NCI-H146 treated with DMSO at 0.1 percent for 48 hours (cell line): ENCODE measurements at regions not wholly inside any gene's neighbourhood (a gene's known extent, or its start where the extent isn't known, plus 50 kb on each side); places are given as distances from the start of the nearest gene placed in this dataset.

Source experiments
- DNase-seq: peaks from one replicate; lab custom pipeline; 2025; ENCODE audit not compliant: unreplicated experiment; lab: John Stamatoyannopoulos, UW

DNA sequence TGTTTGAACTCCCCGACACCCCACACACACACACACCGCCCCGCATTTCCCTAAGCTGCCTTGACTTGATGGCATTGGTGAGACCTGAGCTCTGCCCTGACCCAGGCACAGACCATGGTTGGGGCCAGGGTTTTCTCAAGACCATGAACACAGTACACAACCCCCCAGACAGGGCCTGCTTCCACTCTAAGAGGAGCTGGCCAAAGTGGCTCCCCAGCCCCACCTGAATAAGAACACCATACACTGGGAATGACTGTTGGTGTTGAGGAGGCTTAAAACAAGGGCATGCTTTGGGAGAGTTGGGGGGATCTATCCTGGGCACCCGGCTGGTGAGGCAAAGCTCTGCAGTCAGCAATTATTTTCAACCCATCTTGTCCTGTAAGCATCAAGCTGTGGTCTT is 77.6 kb upstream of the SYT6 start:
- no peak for DNase-seq

DNA sequence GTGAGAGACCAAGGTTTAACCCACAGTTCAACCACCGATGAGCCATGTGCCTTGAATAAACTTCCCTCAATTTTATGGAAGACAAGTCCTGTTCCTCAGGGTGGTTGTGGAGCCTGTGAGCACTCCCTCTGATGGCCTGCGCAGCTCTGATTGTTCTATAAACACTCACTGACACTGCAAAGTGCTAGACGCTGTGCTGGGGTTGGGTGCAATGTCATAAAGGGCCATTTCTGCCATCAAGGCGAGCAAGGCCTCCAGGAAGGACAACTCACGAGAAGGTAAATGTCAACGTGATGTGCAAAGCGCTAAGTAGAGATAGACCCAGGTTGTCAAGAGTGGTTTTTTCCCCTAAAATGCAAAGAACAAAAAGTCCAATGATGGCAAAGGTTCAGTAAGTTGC is 75.7 kb upstream of the SYT6 start:
- no peak for DNase-seq

DNA sequence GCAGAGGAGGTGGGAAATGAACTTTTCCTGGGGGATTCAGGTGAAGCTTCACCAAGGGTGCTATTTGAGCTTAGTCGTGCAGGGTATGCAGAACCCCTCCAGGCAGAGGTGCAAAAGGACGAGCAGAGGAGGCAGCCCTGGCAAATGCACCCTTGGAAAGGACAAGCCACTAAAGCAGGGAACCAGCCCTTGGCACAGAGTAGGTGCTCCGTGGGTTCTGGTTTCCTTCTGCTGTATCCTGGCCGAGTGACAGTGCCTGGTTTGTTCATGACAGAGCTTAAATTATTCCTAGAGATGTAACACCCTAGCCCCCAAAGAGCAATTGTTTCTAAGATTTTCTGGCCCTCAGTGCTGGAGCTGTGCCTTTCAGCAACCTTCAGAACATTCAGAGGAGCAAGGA is 73.4 kb upstream of the SYT6 start:
- no peak for DNase-seq

DNA sequence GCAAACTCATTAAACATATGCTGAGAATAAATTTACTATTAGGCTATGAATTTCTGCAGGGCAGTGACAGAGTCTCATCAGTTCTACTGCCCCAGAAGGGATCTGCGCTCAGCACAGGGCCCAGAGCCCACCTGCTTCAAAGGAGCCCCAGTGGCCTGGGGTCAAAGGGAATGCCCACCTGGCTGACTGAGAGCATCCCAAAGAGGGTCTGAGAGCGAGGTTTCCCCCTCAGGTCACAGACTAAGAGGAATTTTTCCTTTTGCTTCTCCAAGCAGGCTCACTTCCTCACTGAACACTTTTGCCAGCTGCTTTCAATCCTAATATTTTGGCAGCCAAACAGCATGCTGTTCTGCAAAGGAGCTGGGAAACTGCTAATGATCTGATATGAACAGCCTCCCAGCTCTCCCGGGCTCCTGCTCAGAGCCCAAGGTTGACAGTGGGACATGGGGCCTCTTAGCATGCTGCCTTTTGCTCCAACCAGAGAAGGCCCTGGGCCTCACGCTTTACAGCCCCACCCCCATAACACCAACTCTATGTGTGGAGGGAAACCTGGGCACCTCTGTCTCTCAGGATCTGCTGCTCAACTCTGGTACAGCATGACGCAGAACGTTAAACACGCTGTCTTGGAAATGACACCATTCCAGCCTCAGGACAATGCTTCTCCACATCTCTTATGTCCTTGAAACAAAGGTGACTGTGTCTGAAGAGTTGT is 70.7 kb upstream of the SYT6 start:
- DNase-seq, result no peak

DNA sequence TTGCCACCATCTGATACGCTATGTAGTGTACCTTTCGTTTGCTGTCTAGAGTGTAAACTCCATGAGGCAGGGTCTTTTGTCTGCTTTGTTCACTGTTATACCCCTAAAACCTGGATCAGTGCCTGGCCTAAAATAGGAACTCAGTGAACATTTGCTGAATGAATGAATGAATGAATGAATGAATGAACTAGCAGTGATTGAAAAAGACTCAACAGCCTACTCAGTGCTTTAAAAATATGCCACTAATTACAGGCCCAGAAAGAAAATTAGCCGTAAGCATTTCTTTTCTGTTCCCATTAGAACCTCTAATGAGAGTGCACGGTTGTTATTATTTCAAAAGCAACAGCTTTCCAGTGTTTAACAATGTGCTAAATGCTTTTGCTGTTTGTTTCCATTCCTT is 69.3 kb upstream of the SYT6 start:
- no peak for DNase-seq

DNA sequence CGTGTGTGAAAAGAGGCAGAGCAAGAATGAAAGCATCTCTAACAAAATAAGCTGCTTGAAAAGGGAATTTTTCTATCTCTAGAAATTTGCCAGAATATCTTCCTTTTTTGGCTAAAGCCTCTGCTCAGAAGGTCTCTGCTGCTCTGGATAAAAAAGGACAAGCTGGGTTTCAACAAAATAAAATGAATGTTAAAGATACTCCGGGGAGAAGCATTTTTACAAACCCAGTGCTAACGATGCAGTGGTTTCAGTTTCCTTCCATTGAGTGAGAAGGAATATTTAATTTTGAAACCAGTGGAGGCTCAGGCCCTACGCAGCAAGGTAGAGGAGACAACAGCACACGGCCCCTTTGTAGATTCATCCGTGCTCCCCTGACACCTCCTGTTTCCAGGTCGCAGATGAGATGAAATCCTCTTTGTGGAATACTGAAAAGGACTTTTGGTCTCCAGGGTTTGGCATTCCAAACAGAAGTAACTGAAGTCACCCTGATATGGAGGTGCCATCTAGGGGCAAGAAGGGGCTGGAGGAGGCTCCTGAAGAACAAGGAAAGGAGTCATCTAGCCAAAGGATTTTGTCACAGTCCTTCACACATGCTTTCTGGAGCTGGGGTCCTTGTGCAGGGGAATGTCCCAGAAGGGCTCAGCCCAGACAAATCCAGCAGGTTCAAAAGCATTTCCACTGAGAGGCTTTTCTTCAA is 65.7 kb upstream of the SYT6 start:
- DNase-seq, result no peak

DNA sequence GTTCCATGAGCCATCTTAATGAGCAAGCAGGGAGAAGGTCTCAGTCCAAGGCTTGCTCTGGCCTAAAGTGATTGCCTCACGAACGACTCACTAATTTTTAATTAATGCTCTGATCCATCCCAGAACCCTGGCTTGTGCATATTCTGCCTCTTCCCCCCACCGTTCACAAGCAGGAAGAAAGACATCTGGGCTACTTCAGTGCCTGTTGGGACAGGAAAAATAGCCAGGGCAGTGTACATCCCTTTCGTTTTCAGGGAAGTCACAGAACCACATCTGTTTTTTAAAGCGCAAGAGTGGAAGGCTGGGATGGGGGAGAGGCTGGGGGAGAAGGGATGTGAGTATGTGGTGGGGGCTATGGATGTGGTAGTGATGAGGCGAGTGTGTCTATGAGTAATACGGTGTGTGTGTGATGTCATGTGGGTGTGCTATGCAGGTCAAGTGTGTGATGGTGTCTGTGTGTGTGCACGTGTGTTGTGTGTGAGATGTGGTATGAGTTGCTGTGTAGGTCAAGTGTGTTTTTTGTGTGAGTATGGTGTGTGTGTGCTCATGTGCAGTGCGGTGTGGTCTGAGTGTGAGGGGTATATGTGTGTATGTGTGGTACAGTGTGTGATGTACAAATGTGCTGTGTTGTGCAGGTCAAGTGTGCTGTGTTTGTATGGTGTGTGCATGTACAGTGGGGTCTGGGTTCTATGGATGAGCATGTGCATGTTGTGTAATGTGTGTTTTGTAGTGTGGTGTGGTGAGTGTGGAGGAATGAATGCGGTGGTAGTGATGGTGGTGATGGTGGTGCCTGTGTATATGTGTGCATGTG is 64.9 kb upstream of the SYT6 start:
- no peak for DNase-seq

DNA sequence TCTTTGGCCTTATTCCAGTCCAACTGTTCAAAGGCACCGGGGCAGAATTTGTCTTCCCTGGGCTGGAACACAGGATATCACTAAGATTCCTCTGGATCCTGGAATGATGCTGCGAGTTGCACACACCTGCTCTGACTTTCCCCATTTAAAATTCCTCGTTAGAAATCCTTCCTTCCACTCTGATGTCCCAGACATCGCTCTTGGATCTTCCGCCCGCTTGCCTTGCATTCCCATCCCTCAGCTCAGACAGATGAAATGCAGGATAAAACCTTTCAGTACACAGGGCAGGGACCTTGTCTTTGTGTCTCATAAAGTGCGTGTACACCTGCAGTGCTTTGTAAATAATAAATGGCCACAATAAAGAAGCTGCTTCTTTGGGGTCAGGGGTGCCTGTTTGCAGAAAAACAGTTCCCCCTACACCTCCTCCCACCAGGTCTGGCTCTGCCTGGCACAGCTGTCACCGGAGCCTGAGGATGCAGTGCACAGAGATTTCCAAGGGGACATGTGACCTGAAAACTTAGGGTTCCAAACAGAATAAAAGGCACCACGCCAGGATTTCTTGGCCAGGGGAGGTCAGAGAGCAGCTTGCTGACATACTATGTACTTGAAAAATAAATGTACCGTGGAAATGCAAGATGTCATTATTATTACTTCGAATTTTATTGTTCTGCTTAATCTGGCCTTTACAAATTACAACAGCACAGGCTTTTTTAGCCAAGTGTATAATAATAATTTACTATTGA is 62.9 kb upstream of the SYT6 start:
- no peak for DNase-seq

DNA sequence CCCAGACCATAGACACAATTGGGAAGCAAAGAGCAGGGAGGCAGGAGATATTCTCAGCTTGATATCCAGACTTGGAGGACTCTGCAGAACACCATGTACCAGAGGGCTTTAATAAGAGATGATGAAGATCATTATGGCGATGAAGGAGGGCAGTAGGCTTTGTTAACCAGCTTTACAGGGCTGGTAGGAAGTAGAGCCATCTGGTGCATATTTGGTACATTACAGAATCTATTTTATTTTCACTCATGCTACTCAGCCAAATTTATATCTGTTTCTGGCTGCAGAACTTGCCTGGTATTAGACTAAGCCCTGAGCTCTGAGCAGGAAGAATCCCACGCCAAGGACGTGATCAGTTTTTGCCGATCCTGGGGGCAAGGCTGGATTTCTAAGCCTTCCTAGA is 61.8 kb upstream of the SYT6 start:
- DNase-seq, result no peak

DNA sequence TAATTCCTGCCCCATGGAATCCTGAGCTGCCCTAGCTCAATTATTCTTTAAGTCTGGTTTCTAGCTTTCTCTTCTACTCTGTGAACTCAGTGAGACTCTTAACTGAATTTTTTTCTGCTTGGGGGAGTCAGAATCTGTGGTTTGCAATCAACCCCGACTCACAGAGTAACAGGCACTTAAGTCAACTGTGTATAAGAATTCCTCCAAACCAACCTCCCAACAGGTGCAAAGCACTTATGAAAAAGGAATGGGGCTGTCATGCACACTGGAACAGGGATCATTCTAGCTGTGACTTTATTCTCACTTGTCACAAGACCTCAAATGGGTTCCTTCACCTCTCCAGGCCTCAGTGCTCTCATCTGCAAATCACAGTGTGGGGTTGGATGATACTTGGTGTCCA is 60.3 kb upstream of the SYT6 start:
- DNase-seq, result no peak

DNA sequence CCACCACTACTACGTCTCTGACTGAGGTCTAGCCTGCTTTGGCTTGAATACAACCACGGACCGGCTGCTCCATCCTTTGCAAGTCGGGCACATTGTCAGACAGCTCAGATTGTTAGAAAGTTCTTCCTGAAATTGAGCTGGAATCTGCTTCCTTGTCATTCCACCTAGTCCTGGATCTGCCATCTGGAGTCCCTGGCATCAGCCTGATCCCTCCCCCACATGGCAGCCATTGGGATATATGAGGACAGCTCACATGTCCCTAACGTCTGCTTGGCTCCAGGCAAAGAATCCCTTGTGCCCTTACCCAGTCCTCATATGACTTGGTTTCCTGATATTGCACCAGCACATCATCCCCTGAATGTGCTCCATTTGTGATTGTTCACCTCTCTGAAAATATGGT is 56.3 kb upstream of the SYT6 start:
- no peak for DNase-seq

DNA sequence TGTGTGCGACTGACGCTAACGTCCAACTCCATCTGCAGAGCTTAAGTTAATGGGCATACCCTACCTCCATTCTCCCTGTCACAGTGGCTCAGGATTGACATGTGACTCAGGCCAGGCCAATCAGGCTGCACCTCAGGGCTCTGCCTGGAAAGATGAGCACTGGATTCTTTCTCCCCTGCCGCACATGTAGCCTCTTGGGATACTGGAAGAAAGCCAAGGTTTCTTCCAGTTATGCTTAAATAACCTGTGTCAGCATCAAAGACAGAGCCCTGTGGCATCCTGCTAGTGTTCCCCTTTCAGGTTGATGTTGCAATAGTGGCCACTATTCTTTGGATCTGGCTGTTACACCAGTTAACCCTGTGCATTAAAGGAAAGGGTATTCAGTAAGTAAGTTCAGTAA is 55.0 kb upstream of the SYT6 start:
- no peak for DNase-seq

DNA sequence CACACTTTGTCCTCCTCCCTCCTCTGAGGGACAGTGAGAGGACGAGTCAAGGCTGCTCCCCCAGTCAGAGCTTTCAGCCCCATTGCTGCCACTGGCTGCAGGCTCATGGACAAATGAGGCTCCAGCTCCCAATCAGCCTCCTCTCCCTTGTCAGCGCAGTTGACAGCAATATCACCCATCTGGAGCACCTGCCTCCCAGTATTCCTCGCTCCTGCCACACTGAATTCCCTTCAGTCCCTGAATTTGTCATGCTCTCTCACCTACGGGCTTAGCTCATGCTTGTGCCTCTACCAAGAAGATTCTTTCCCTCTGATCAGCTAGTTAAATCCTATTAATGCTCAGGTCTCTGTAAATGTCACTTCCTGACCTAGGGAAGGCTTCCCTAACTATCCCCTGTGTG is 54.4 kb upstream of the SYT6 start:
- DNase-seq, result no peak

DNA sequence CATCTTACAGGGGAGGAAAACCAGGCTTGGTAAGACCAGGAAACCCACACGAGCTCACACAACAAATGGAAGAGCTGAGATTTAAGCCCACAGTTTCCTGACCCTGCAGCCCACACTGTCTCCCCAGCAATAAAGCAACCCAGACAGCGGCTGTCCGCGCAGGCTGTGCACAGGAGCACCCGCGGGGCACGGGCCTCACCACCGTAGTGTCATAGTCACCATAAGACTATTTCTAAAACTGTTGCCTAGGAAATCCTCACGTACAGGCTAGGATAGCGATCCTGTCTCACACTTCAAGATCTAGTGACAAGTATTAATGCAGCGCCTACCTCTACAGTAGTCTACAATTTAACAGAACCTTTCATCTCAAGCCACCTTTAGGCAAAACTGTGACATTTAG is 54.0 kb upstream of the SYT6 start:
- no peak for DNase-seq

DNA sequence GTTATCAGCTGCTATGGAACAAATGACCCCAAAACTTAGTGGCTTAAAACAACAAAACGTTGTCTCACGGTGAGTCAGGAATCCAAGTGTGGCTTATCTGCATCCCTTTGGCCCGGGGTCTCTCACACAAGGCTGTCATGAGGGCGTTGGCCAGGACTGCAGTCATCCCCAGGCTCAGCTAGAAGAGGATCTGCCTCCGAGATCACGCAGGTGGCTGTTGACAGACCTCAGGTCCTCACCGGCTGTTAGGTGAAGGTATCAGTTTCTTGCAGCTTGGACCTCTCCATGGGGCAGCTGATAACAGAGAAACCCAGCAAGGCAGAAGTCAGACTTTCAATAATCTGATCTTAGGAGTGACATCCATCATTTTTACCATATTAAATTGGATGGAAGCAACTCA is 52.7 kb upstream of the SYT6 start:
- no peak for DNase-seq

DNA sequence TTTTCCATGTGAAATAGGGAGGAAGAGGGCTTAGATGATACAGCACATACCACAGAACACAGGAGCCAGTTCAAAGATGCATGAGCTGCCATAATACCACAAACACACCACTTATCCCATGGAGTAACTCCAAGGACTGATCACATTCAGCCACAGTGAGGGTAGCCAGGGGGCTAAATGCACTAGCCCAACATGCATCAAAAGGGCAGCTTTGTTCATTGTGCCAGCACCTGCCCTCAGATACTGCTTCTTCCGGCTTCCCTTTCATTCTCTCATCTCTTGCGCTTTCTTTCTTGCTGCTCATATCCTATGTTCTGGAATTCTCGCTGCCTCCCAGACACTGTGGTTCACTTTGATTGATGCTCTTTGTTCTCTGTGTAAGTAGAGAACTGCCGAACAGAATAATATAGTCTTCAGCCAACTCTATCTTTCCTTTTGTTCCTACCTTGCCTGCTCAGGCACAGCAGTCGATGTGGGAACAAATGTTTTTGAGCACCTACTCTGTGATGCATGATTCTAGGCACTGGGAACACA is 50.0 kb upstream of the SYT6 start:
- DNase-seq, result no peak
